ENCODE measurements at regions not wholly inside any gene's neighbourhood (a gene's known extent, or its start where the extent isn't known, plus 50 kb on each side); places are given as distances from the start of the nearest gene placed in this dataset.

DNA sequence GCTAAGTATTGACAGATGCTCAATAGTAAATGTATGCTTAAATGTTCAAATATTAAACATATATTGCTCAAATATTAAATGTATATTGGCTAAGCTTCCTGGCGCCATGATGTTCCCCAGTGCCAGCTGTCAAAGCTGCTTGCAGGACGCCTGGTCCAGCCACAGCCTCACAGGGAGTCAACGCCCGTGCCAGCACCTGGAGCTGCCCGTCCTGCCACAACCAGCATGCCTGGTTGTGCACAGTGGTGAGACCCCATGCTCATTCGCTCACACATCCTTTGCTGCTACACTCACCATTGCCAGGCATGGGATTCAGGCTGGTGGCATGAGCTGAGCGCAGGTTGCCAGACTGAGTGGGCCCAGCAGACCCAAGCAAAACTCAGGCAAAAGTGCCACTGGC lies 926.9 kb upstream of the EDIL3 start:
- TF ChIP-seq SP1 (CRISPR knock-in tag; conservative IDR thresholded peaks at IDR 0.05) (no peak), ATF1 (CRISPR knock-in tag; IDR thresholded peaks at IDR 0.05) (no peak), CREM (CRISPR knock-in tag; IDR thresholded peaks at IDR 0.05) (no peak), OVOL2 (CRISPR knock-in tag; IDR thresholded peaks at IDR 0.05; ENCODE audit: borderline replicate concordance) (no peak), HMGA2 (CRISPR knock-in tag; IDR thresholded peaks at IDR 0.05) (no peak)
- TF ChIP-seq, protein P1, sequence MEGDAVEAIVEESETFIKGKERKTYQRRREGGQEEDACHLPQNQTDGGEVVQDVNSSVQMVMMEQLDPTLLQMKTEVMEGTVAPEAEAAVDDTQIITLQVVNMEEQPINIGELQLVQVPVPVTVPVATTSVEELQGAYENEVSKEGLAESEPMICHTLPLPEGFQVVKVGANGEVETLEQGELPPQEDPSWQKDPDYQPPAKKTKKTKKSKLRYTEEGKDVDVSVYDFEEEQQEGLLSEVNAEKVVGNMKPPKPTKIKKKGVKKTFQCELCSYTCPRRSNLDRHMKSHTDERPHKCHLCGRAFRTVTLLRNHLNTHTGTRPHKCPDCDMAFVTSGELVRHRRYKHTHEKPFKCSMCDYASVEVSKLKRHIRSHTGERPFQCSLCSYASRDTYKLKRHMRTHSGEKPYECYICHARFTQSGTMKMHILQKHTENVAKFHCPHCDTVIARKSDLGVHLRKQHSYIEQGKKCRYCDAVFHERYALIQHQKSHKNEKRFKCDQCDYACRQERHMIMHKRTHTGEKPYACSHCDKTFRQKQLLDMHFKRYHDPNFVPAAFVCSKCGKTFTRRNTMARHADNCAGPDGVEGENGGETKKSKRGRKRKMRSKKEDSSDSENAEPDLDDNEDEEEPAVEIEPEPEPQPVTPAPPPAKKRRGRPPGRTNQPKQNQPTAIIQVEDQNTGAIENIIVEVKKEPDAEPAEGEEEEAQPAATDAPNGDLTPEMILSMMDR (IDR thresholded peaks at IDR 0.05), result no peak
- Mint-ChIP-seq H3K9me3 (peaks cover 5% of the 10 kb centered on the region), H3K4me1 (no peaks in the 10 kb centered on the region), H3K27ac (no peak overlapping the region), H3K36me3 (no peaks in the 10 kb centered on the region), H3K27me3 (ENCODE audit: low read depth) (no peaks in the 10 kb centered on the region), H3K4me3 (no peak overlapping the region)
- ChIA-PET POLR2A (no interaction called here), CTCF (no interaction called here)
- ATAC-seq (no peak), DNase-seq (ENCODE audit: low spot score) (no peak)

DNA sequence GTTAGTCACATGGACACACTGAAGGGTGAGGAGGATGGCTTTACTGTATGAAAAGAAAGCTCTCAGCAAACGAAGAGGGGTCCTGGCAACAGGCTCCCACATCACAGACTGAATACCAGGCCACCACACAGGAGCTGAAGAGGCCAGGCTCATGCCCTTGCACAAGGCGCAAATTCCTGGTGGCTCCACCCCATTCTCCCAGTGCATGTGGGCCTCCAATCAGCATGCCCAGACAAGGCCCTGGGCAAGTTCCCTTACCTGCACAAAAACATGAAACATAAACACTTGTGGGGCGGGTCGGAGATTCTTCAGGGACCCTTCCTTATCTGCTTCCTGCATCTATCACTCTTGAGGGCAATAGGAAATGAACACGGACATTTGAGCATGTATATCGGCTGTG lies 935.8 kb upstream of the EDIL3 start:
- H3K4me1 Mint-ChIP-seq, result no peaks in the 10 kb centered on the region
- POLR2A ChIA-PET, result no interaction called here
- no peaks in the 10 kb centered on the region for H3K9me3 Mint-ChIP-seq
- H3K36me3 Mint-ChIP-seq, result no peaks in the 10 kb centered on the region
- no peak for TF ChIP-seq NR1H2 (CRISPR knock-in tag; IDR thresholded peaks at IDR 0.05)
- TF ChIP-seq, protein P2, sequence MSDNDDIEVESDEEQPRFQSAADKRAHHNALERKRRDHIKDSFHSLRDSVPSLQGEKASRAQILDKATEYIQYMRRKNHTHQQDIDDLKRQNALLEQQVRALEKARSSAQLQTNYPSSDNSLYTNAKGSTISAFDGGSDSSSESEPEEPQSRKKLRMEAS (CRISPR knock-in tag; IDR thresholded peaks at IDR 0.05), result no peak
- TF ChIP-seq, protein P3, sequence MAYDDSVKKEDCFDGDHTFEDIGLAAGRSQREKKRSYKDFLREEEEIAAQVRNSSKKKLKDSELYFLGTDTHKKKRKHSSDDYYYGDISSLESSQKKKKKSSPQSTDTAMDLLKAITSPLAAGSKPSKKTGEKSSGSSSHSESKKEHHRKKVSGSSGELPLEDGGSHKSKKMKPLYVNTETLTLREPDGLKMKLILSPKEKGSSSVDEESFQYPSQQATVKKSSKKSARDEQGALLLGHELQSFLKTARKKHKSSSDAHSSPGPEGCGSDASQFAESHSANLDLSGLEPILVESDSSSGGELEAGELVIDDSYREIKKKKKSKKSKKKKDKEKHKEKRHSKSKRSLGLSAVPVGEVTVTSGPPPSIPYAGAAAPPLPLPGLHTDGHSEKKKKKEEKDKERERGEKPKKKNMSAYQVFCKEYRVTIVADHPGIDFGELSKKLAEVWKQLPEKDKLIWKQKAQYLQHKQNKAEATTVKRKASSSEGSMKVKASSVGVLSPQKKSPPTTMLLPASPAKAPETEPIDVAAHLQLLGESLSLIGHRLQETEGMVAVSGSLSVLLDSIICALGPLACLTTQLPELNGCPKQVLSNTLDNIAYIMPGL (CRISPR knock-in tag; IDR thresholded peaks at IDR 0.05), result no peak
- DNase-seq (ENCODE audit: low spot score) (peak; percentile 18), ATAC-seq (peak; percentile 76)
- H3K27ac Mint-ChIP-seq, result no peak overlapping the region
- no peak overlapping the region for H3K4me3 Mint-ChIP-seq
- CTCF ChIA-PET, result no interaction called here
- no peaks in the 10 kb centered on the region for H3K27me3 Mint-ChIP-seq (ENCODE audit: low read depth)

DNA sequence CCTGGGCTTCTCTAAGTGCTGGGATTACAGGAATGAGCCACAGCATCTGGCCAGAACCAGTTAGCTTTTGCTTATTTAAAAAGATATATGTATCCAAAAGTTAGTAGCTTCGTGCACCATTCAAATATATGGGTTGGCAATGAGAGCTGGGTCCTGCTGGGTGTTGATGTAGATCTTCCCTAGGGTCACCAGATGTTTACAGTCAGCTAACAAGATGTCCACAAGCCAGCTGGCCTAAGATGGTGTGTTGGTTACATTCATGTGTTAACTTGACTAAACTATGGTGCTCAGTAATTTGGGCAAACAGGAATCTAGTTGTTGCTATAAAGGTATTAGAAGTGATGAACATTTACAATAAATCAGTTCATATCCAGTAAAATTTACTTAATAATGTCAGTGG lies 948.6 kb upstream of the EDIL3 start:
- DNase-seq (ENCODE audit: low spot score) (no peak), ATAC-seq (no peak)
- H3K36me3 Mint-ChIP-seq, result no peaks in the 10 kb centered on the region
- no peaks in the 10 kb centered on the region for H3K9me3 Mint-ChIP-seq
- POLR2A ChIA-PET, result no interaction called here
- H3K4me3 Mint-ChIP-seq, result no peak overlapping the region
- CTCF ChIA-PET, result no interaction called here
- no peaks in the 10 kb centered on the region for H3K4me1 Mint-ChIP-seq
- TF ChIP-seq, protein P4, sequence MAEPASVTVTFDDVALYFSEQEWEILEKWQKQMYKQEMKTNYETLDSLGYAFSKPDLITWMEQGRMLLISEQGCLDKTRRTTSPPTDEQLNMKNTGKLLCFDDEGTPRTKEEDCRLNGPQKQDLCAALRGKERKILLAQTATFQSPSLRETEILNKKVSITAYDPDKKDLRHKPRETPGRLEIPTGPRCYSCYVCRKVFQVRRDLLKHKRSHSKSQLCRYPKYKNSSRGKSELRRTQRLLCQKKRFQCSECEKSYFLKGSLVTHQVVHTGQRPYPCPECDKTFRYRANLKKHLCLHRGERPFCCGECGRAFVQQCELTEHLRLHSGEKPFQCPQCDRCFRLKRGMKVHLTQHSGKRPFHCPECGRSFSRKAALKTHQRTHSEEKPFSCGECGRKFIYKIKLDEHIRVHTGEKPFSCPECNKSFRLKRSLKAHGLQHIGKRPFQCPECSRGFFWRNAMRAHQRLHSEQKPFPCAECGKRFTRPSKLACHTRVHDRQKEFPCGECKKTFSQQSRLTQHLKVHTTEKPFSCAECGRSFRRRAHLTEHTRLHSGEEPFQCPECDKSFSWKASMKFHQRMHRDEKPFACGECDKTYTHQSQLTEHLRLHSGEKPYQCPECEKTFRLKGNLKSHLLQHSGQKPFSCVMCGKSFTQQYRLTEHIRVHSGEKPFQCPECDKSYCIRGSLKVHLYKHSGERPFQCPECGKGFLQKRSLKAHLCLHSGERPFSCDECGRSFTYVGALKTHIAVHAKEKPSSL (CRISPR knock-in tag; conservative IDR thresholded peaks at IDR 0.05), result no peak
- TF ChIP-seq KAT7 (CRISPR knock-in tag; IDR thresholded peaks at IDR 0.05; ENCODE audit: borderline replicate concordance) (no peak), ZNF219 (CRISPR knock-in tag; IDR thresholded peaks at IDR 0.05; ENCODE audit: borderline replicate concordance) (no peak), TEAD4 (CRISPR knock-in tag; IDR thresholded peaks at IDR 0.05) (no peak), RORB (CRISPR knock-in tag; IDR thresholded peaks at IDR 0.05) (no peak), CREM (CRISPR knock-in tag; IDR thresholded peaks at IDR 0.05) (no peak), ZNF138 (CRISPR knock-in tag; conservative IDR thresholded peaks at IDR 0.05) (no peak), JUN (CRISPR knock-in tag; IDR thresholded peaks at IDR 0.05) (no peak), ETV6 (CRISPR knock-in tag; IDR thresholded peaks at IDR 0.05) (no peak), NR2C2 (CRISPR knock-in tag; IDR thresholded peaks at IDR 0.05) (no peak), FOXK1 (CRISPR knock-in tag; IDR thresholded peaks at IDR 0.05) (no peak), SMAD3 (CRISPR knock-in tag; IDR thresholded peaks at IDR 0.05; ENCODE audit: borderline replicate concordance) (no peak), HMGA2 (CRISPR knock-in tag; IDR thresholded peaks at IDR 0.05) (no peak), TP53 (CRISPR knock-in tag; IDR thresholded peaks at IDR 0.05) (no peak), GABPB1 (CRISPR knock-in tag; IDR thresholded peaks at IDR 0.05) (no peak)
- TF ChIP-seq, protein P2 (CRISPR knock-in tag; IDR thresholded peaks at IDR 0.05), result no peak
- TF ChIP-seq, protein P5, sequence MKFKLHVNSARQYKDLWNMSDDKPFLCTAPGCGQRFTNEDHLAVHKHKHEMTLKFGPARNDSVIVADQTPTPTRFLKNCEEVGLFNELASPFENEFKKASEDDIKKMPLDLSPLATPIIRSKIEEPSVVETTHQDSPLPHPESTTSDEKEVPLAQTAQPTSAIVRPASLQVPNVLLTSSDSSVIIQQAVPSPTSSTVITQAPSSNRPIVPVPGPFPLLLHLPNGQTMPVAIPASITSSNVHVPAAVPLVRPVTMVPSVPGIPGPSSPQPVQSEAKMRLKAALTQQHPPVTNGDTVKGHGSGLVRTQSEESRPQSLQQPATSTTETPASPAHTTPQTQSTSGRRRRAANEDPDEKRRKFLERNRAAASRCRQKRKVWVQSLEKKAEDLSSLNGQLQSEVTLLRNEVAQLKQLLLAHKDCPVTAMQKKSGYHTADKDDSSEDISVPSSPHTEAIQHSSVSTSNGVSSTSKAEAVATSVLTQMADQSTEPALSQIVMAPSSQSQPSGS (CRISPR knock-in tag; IDR thresholded peaks at IDR 0.05; ENCODE audit: borderline replicate concordance, low read depth), result no peak
- TF ChIP-seq, protein P6, sequence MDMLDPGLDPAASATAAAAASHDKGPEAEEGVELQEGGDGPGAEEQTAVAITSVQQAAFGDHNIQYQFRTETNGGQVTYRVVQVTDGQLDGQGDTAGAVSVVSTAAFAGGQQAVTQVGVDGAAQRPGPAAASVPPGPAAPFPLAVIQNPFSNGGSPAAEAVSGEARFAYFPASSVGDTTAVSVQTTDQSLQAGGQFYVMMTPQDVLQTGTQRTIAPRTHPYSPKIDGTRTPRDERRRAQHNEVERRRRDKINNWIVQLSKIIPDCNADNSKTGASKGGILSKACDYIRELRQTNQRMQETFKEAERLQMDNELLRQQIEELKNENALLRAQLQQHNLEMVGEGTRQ (CRISPR knock-in tag; IDR thresholded peaks at IDR 0.05), result no peak
- TF ChIP-seq, protein P7, sequence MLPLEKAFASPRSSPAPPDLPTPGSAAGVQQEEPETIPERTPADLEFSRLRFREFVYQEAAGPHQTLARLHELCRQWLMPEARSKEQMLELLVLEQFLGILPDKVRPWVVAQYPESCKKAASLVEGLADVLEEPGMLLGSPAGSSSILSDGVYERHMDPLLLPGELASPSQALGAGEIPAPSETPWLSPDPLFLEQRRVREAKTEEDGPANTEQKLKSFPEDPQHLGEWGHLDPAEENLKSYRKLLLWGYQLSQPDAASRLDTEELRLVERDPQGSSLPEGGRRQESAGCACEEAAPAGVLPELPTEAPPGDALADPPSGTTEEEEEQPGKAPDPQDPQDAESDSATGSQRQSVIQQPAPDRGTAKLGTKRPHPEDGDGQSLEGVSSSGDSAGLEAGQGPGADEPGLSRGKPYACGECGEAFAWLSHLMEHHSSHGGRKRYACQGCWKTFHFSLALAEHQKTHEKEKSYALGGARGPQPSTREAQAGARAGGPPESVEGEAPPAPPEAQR (CRISPR knock-in tag; IDR thresholded peaks at IDR 0.05), result no peak
- no peaks in the 10 kb centered on the region for H3K27me3 Mint-ChIP-seq (ENCODE audit: low read depth)
- H3K27ac Mint-ChIP-seq, result no peak overlapping the region
